ENCODE measurements at regions not wholly inside any gene's neighbourhood (a gene's known extent, or its start where the extent isn't known, plus 50 kb on each side); places are given as distances from the start of the nearest gene placed in this dataset.

DNA sequence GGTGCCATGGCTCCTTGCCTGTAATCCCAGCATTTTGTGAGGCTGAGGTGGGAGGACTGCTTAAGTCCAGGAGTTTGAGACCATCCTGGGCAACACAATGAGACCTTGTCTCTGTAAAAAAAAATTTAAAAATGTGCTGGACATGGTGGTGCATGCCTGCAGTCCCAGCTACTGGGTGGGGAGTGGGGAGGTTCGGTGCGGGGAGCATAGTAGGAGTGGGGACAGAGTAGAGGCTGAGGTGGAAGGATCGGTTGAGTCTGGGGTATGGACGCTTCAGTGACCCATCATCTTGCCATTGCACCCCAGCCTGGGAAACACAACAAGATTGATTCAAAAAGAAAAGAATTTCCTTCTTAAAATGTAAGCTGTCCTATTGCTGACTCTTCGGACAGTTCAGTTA lies 1490.0 kb upstream of the GBE1 start:
- H3K27ac ChIP-seq: no peak overlapping the region
- no peaks in the 10 kb centered on the region for H3K27me3 ChIP-seq
- H3K4me3 ChIP-seq: no peak overlapping the region
- TF ChIP-seq CTCF (IDR thresholded peaks at IDR 0.05): no peak
- no peak for TF ChIP-seq POLR2AphosphoS5 (IDR thresholded peaks at IDR 0.05)
- no peak for TF ChIP-seq POLR2A (IDR thresholded peaks at IDR 0.05)
- no peak for TF ChIP-seq EP300 (IDR thresholded peaks at IDR 0.05)
- 94 to 97% methylated on average over 5 of the region's 5 CpGs for WGBS, 2 donors (ENCODE audit: low coverage in 1 of 2)
- no peaks in the 10 kb centered on the region for H3K4me1 ChIP-seq
- H3K36me3 ChIP-seq: no peaks in the 10 kb centered on the region
- ATAC-seq: no peak
- no peaks in the 10 kb centered on the region for H3K9me3 ChIP-seq

DNA sequence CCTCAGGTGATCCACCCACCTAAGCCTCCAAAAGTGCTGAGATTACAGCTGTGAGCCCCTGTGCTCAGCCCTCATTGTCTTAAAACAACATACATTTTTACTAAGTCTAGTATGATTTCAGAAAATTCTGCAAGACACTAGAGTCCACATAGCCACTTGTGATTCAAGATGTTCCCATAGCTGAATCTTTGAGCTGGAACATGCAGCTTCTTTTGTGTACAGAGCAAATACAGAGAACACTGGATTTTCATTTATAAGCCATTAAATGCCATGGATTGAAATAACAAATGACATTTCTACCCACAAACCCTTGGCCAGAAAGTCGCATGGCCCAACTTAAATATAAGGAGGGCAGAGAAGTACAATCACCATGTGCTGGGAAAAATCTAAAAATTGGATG lies 1489.2 kb upstream of the GBE1 start:
- H3K27ac ChIP-seq: no peak overlapping the region
- no peaks in the 10 kb centered on the region for H3K27me3 ChIP-seq
- no peak overlapping the region for H3K4me3 ChIP-seq
- H3K36me3 ChIP-seq: no peaks in the 10 kb centered on the region
- no peak for TF ChIP-seq POLR2AphosphoS5 (IDR thresholded peaks at IDR 0.05)
- no peak for TF ChIP-seq POLR2A (IDR thresholded peaks at IDR 0.05)
- no peak for TF ChIP-seq CTCF (IDR thresholded peaks at IDR 0.05)
- TF ChIP-seq EP300 (IDR thresholded peaks at IDR 0.05): no peak
- no peaks in the 10 kb centered on the region for H3K9me3 ChIP-seq
- no peak for ATAC-seq
- 80 to 100% methylated on average over 1 of the region's 1 CpG for WGBS, 2 donors (ENCODE audit: low coverage in 1 of 2)
- H3K4me1 ChIP-seq: no peaks in the 10 kb centered on the region

DNA sequence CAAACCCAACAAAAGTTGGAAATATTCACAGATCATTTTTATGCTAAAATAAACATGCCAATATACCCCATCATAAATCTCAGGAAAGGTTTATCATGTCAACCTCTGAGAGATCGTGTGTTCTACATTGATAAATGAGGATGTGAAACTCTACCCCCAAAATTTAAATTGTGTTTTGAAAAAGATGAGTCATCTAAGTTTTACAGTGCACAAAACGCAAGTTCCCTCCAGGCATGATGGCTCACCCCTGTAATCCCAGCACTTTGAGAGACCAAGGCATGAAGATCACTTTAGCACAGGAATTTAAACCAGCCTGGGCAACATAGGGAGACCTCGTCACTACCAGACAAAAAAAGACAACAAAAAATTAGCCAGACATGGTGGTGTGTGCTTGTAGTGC lies 1487.0 kb upstream of the GBE1 start:
- Histone ChIP-seq H3K4me3 (no peak overlapping the region), H3K9me3 (peaks cover 0 to 4% (median 0%) of the 10 kb centered on the region in 3 donors), H3K36me3 (no peaks in the 10 kb centered on the region), H3K4me1 (no peaks in the 10 kb centered on the region), H3K27ac (no peak overlapping the region), H3K27me3 (no peaks in the 10 kb centered on the region)
- 59 to 71% methylated on average over 3 of the region's 3 CpGs for WGBS, 2 donors (ENCODE audit: low coverage in 1 of 2)
- ATAC-seq: no peak
- TF ChIP-seq EP300 (IDR thresholded peaks at IDR 0.05) (no peak), POLR2A (IDR thresholded peaks at IDR 0.05) (no peak), CTCF (IDR thresholded peaks at IDR 0.05) (no peak), POLR2AphosphoS5 (IDR thresholded peaks at IDR 0.05) (no peak)

- Histone ChIP-seq H3K4me3 (no peak overlapping the region), H3K9me3 (no peaks in the 10 kb centered on the region), H3K27ac (no peak overlapping the region), H3K27me3 (no peaks in the 10 kb centered on the region), H3K4me1 (no peaks in the 10 kb centered on the region), H3K36me3 (no peaks in the 10 kb centered on the region)
- 76 to 83% methylated on average over 4 of the region's 4 CpGs for WGBS, 2 donors (ENCODE audit: low coverage in 1 of 2)
- TF ChIP-seq POLR2A (IDR thresholded peaks at IDR 0.05) (no peak), CTCF (IDR thresholded peaks at IDR 0.05) (no peak), POLR2AphosphoS5 (IDR thresholded peaks at IDR 0.05) (no peak), EP300 (IDR thresholded peaks at IDR 0.05) (no peak)
- no peak for ATAC-seq
Observed at GRCh38 chr3:83235180-83235814, 1473.9 kb upstream of the GBE1 start.

- H3K27me3 ChIP-seq: no peaks in the 10 kb centered on the region
- H3K36me3 ChIP-seq: no peaks in the 10 kb centered on the region
- no peaks in the 10 kb centered on the region for H3K9me3 ChIP-seq
- no peak for TF ChIP-seq POLR2A (IDR thresholded peaks at IDR 0.05)
- TF ChIP-seq EP300 (IDR thresholded peaks at IDR 0.05): no peak
- no peak for TF ChIP-seq POLR2AphosphoS5 (IDR thresholded peaks at IDR 0.05)
- no peak for TF ChIP-seq CTCF (IDR thresholded peaks at IDR 0.05)
- H3K4me1 ChIP-seq: no peaks in the 10 kb centered on the region
- no peak overlapping the region for H3K27ac ChIP-seq
- no peak for ATAC-seq
- 81 to 85% methylated on average over 6 of the region's 6 CpGs for WGBS, 2 donors (ENCODE audit: low coverage in 1 of 2)
- H3K4me3 ChIP-seq: no peak overlapping the region
Observed at GRCh38 chr3:83233715-83234114, 1472.3 kb upstream of the GBE1 start.
